WTC11 (cell line): ENCODE measurements at regions not wholly inside any gene's neighbourhood (a gene's known extent, or its start where the extent isn't known, plus 50 kb on each side); places are given as distances from the start of the nearest gene placed in this dataset.
A peak's percentile ranks its signal among the peaks of the same experiment; 100 is the strongest.
"Not testable (repeated sequence)": the region's sequence is repeated elsewhere in the genome, so short reads cannot be mapped to it uniquely, and the experiment has no call there.

Experiments
- ATAC-seq: fragments of 200-7000 bp; cut with Tn5 transposase; 2 replicates; pipeline ENCODE4 v1.10.0; 2021; ENCODE audit warnings: mild to moderate bottlenecking, moderate library complexity
- CTCF ChIA-PET: fragments of 300-600 bp; sonication (Branson Sonifier 250); formaldehyde crosslinking; loops from one replicate; lab custom pipeline; 2021; ENCODE audit warnings: antibody characterized with exemption; lab: Charles Lee
- POLR2A ChIA-PET: fragments of 350-600 bp; sonication (Branson Sonifier 250); formaldehyde crosslinking; loops from one replicate; lab custom pipeline; 2021; ENCODE audit warnings: antibody characterized with exemption; lab: Charles Lee
- DNase-seq: peaks from one replicate; pipeline ENCODE4 v3.0.0; 2021; ENCODE audit warnings: low spot score
- H3K27ac Mint-ChIP-seq: 2 replicates; pipeline ENCODE4 v1.8.0; 2021; ENCODE audit warnings: mixed read lengths
- H3K27me3 Mint-ChIP-seq: 2 replicates; pipeline ENCODE4 v1.8.0; 2021; ENCODE audit warnings: low read depth, mild to moderate bottlenecking, moderate library complexity, mixed read lengths
- H3K36me3 Mint-ChIP-seq: 2 replicates; pipeline ENCODE4 v1.8.0; 2021; ENCODE audit warnings: mixed read lengths
- H3K4me1 Mint-ChIP-seq: 2 replicates; pipeline ENCODE4 v1.8.0; 2022; ENCODE audit warnings: mixed read lengths
- H3K4me3 Mint-ChIP-seq: 2 replicates; pipeline ENCODE4 v1.8.0; 2021; ENCODE audit warnings: mild to moderate bottlenecking, moderate library complexity, mixed read lengths
- H3K9me3 Mint-ChIP-seq: 2 replicates; pipeline ENCODE4 v1.8.0; 2021; ENCODE audit warnings: mixed read lengths
- ARID4B ChIP-seq: sonication (generic); formaldehyde crosslinking; IDR thresholded peaks from 2 replicates; pipeline ENCODE4 v1.8.0; 2023; ENCODE audit warnings: missing genetic modification reagents, mild to moderate bottlenecking, borderline replicate concordance
- ATF3 ChIP-seq: sonication (generic); formaldehyde crosslinking; conservative IDR thresholded peaks from 2 replicates; pipeline ENCODE4 v1.8.1; 2022; ENCODE audit warnings: mild to moderate bottlenecking, missing genetic modification reagents
- ATF6 ChIP-seq: sonication (generic); formaldehyde crosslinking; IDR thresholded peaks from 2 replicates; pipeline ENCODE4 v1.8.1; 2023; ENCODE audit warnings: mild to moderate bottlenecking, missing genetic modification reagents
- MAX ChIP-seq: sonication (generic); formaldehyde crosslinking; IDR thresholded peaks from 2 replicates; pipeline ENCODE4 v1.8.0; 2022; ENCODE audit warnings: mild to moderate bottlenecking, missing genetic modification reagents
- NFATC4 ChIP-seq: fragments of 250-450 bp; sonication (Bioruptor Pico); IDR thresholded peaks from 2 replicates; pipeline ENCODE4 v1.9.0; 2021; ENCODE audit warnings: mild to moderate bottlenecking
- NFYB ChIP-seq: sonication (generic); formaldehyde crosslinking; conservative IDR thresholded peaks from 2 replicates; pipeline ENCODE4 v1.8.0; 2022; ENCODE audit warnings: low read depth, missing genetic modification reagents
- USF1 ChIP-seq: sonication (generic); formaldehyde crosslinking; IDR thresholded peaks from 2 replicates; pipeline ENCODE4 v1.8.0; 2022; ENCODE audit warnings: mild to moderate bottlenecking, missing genetic modification reagents
- USF2 ChIP-seq: sonication (generic); formaldehyde crosslinking; IDR thresholded peaks from 2 replicates; pipeline ENCODE4 v1.8.1; 2023; ENCODE audit warnings: mild to moderate bottlenecking, missing genetic modification reagents, moderate library complexity
- ZNF219 ChIP-seq: sonication (generic); formaldehyde crosslinking; IDR thresholded peaks from 2 replicates; pipeline ENCODE4 v1.8.0; 2023; ENCODE audit warnings: missing genetic modification reagents, mild to moderate bottlenecking, borderline replicate concordance
- ZNF281 ChIP-seq: sonication (generic); formaldehyde crosslinking; IDR thresholded peaks from 2 replicates; pipeline ENCODE4 v1.8.0; 2023; ENCODE audit warnings: mild to moderate bottlenecking, missing genetic modification reagents
- ZNF532 ChIP-seq: fragments of 250-450 bp; sonication (Bioruptor Pico); IDR thresholded peaks from 2 replicates; pipeline ENCODE4 v1.9.0; 2021; ENCODE audit warnings: mild to moderate bottlenecking, borderline replicate concordance

GRCh38 chr6:18654821-18655220 lies 267.7 kb downstream of the RNF144B start (continued):
- TF ChIP-seq ZNF532 (no peak), MAX (CRISPR knock-in tag) (no peak)

- CTCF ChIA-PET = no interaction called here
Observed at GRCh38 chr6:18656506-18656905, 269.4 kb downstream of the RNF144B start.

GRCh38 chr6:18659994-18660393 lies 272.8 kb downstream of the RNF144B start:
- H3K27ac Mint-ChIP-seq, H3K4me3 Mint-ChIP-seq, CTCF ChIA-PET, DNase-seq, H3K36me3 Mint-ChIP-seq, ATAC-seq, H3K27me3 Mint-ChIP-seq, POLR2A ChIA-PET, H3K4me1 Mint-ChIP-seq, H3K9me3 Mint-ChIP-seq: not testable (repeated sequence)

More at GRCh38 chr6:18656506-18656905, 269.4 kb downstream of the RNF144B start:
- ATAC-seq (peak; percentile 72), DNase-seq (peak; percentile 14)
- H3K27ac Mint-ChIP-seq = no peak overlapping the region
- POLR2A ChIA-PET = no interaction called here
- H3K36me3 Mint-ChIP-seq = no peaks in the 10 kb centered on the region
- H3K27me3 Mint-ChIP-seq = no peaks in the 10 kb centered on the region; the same call in 1 of the 2 replicates
- peaks cover 10% of the 10 kb centered on the region for H3K9me3 Mint-ChIP-seq
- no peak overlapping the region for H3K4me3 Mint-ChIP-seq
- no peak for TF ChIP-seq ATF3 (CRISPR knock-in tag)
- TF ChIP-seq ZNF281 (CRISPR knock-in tag) = 0 out of 2 replicates have a peak, but pooled peaks have one; percentile 28
- TF ChIP-seq, all 79 proteins: peak for 1
- H3K4me1 Mint-ChIP-seq = peaks cover 6% of the 10 kb centered on the region

- ChIA-PET POLR2A (no interaction called here), CTCF (no interaction called here)
- H3K4me3 Mint-ChIP-seq = no peak overlapping the region
- H3K36me3 Mint-ChIP-seq = no peaks in the 10 kb centered on the region
- no peak overlapping the region for H3K27ac Mint-ChIP-seq
- peaks cover 5% of the 10 kb centered on the region for H3K9me3 Mint-ChIP-seq
- TF ChIP-seq ARID4B = no peak
- TF ChIP-seq ZNF219 (CRISPR knock-in tag) = no peak
- TF ChIP-seq NFYB = no peak
- TF ChIP-seq USF2 = no peak
- no peak for TF ChIP-seq ATF6
- no peak for TF ChIP-seq NFATC4 (CRISPR knock-in tag)
- TF ChIP-seq USF1 = no peak
- DNase-seq = no peak
- ATAC-seq = no peak
- no peaks in the 10 kb centered on the region; the same call in 1 of the 2 replicates for H3K27me3 Mint-ChIP-seq
- no peaks in the 10 kb centered on the region for H3K4me1 Mint-ChIP-seq
Observed at GRCh38 chr6:18663011-18663410, 275.9 kb downstream of the RNF144B start.
